ENCODE measurements at regions not wholly inside any gene's neighbourhood (a gene's known extent, or its start where the extent isn't known, plus 50 kb on each side); places are given as distances from the start of the nearest gene placed in this dataset.
A peak's percentile ranks its signal among the peaks of the same experiment; 100 is the strongest.

DNA sequence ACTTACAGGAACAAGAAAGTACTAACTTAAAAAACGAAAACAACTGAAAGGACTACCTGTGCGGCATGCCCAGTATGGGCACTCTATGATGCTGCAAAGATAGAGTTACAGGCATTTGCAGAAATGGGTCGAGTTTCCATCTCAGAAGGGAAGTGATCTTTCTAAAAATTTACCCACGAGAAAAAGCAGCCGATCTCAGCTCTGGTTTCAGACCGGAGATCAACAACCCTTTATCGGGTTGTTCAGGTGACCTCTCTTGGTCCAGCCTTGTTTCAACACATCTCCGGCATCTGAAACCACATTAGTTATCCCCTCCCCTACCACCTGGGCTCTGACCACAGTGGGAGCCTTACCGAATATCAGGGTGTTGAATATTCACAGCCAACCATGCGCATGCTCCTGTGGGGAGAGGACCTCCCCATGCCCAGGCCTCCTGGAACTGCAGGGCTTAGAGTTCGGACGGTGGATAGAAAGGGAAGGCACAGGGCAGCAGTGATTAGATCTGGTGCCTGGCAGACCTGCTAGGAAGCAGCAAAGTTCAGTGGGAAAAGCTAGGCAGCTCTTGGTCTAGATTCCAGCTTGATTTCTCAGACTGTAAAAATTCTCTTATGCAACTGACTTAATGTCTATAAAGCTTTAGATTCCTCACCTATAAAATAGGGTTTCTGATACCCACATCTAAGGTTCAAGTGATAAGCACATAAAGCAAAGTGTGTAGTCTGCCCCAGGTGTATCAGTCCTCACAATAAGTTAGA lies 906.0 kb downstream of the VRK1 start:
- peak; percentile 58 to 75 for DNase-seq

GRCh38 chr14:97704316-97704885 lies 907.2 kb downstream of the VRK1 start:
- DNase-seq, result no peak

GRCh38 chr14:97705107-97705506 lies 907.9 kb downstream of the VRK1 start:
- no peak for DNase-seq

DNA sequence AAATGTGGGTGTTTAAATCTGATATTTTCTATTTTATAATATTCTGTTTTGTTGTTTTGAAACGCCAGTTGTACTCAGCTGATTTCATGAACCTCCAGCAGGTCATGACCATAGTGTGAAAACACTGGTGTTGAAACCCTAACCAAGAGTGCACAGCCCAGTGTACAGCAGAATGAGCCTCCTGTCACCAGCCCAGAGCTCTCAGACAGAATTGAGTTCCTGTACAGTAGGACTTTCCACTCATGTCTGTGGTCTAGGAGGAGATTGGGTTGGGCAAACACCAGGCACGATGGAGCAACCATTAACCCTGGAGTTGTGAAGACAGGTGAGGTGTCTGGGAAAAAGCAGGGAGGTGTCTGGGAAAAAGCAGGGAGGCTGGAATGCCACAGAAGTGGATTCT lies 908.8 kb downstream of the VRK1 start:
- peak; percentile 42 to 55 for DNase-seq

DNA sequence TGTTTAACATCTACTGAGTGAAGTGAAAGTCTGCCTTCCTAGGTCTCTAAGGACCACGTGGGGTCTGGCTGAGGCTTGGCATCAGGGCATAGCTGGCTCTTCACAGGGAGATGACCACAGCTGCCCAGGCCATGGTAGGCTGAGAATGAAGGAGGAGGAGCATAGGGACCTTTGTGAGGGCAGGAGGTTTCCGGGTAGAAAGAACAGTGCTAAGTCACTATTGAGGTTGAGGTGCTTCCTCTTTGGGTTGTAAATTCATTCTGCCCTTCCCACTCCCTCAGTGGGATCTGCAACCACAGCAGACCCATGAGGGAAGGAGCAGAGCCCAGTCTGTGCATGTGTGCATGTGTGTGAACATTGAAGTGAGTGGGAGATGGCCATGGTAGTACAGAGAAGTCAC lies 909.6 kb downstream of the VRK1 start:
- peak in 1 of 2 donors; percentile 39 for DNase-seq

DNA sequence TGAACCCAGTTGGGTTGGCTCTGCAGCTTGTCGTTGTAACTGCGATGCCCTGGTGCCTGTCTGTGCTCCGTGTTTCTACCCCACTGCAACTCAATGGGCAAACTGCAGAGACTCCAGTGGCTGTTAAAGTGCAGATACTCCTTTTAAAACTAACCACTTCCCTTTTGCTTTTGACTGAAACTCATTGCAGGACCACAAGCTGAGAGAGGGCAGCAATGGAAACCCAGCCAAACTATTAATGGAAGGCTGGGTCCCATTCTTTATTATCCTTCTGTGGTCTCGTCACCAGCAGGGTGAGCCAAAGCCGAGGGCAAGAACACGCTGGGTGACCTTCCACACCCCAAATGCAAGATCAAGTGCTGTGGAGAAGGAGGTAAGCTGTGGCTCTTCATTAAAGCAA lies 910.4 kb downstream of the VRK1 start:
- peak; percentile 15 to 51 for DNase-seq

GRCh38 chr14:97709552-97709951 lies 912.4 kb downstream of the VRK1 start:
- peak; percentile 36 to 63 for DNase-seq

- no peak for DNase-seq
Measured at GRCh38 chr14:97710726-97711125, 913.5 kb downstream of the VRK1 start.

GRCh38 chr14:97712471-97712870 lies 915.3 kb downstream of the VRK1 start:
- no peak for DNase-seq

DNA sequence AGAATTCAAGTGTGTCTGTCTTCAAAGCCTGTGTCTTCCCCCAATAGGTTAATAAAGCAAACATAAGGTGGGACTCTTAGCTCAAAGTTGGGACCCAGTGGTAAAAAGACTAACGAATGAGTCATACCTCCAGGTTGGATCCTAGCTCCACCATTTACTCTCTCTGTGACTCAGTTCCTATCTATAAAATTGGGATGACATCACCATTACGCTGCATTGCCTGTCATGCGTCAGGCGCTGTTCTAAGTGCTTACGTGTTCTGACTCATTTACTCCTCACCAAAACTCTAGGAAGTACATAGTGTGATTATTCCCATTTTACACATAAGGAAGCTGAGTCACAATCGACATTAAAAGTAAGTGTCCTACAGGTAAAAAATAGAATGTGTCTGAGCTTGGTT lies 915.8 kb downstream of the VRK1 start:
- DNase-seq, result no peak

GRCh38 chr14:97718886-97719442 lies 921.8 kb downstream of the VRK1 start:
- no peak for DNase-seq

DNA sequence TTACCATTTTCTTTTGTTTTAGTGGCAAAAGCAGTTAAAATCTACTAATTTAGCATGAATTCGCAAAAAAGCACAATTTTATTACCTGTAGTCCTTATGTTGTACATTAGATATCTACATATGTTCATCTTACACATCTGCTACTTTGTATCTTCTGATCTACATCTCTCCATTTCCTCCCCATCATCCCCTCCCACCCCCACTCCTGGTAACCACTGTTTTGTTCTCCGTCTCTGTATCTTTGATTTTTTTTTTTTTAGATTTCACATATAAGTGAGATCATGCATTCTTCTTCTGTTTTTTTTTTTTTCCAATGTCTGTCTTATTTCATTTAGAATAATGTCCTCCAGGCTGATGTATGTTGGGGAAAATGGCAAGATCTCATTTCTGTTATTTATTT lies 922.7 kb downstream of the VRK1 start:
- DNase-seq, result peak; percentile 52 to 72

DNA sequence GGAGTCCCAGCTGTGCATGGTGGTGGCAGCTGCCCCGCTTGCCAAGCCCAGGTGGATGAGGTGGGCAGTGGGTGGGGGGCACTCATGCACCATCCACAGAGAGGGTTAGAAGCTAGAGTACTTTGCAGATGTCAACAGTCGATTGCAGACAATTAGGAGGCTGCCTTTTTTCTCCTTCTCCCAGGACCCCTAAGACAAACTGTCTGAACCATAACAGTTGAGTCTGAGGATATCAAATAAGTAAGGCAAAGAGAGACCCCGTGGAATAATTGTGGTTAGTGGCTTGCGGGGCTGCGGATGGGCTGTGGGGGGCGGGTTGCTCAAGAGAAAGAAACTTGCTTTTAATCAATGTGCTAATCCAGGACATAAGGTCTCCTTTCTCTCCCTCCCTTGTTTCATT lies 926.2 kb downstream of the VRK1 start:
- DNase-seq, result no peak

- DNase-seq, result no peak
Measured at GRCh38 chr14:97723819-97724218, 926.6 kb downstream of the VRK1 start.

DNA sequence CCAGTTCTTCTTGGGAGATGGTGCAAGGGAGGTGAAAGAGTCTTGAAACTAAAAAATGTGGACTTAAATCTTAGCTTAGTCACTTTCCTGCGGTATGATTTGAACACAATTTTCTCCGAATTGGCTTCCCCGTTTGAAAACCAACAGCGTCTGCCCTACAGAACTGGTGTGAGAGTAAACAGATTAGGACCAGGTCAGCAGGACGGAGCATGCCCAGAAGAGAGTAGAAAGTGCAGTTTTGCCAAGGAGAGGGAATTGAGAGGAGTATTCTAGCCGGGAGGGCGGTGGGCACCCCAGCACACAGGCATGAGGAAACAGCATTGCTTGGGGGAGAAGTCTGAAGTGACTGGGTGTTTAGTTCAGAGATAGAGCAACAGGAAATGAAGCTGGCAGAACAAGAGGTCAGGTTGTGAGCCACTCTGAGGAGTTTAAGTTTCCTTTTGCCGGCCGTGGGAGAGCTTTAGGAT lies 927.1 kb downstream of the VRK1 start:
- peak in 1 of 2 donors; percentile 50 for DNase-seq

DNA sequence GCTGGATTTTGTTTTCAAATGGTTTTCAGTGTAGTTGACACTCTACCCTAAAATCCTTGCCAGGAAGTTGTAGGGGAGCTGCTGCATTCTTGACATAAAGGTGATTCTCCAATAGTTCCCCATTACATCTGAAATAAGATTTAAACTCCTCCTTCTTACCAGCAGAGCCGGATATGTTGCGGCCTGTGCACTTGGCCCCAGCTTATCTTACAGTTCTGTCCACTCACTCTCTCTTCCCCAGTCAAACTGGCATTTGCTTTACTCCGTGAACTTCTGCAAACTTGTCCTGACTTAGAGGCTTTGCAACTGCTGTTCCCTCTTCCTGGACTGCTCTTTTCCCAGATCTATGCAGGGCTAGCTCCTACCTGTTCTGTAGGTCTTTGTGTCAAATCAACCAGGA lies 929.5 kb downstream of the VRK1 start:
- no peak for DNase-seq

- no peak for DNase-seq
Measured at GRCh38 chr14:97730706-97731105, 933.5 kb downstream of the VRK1 start.

DNA sequence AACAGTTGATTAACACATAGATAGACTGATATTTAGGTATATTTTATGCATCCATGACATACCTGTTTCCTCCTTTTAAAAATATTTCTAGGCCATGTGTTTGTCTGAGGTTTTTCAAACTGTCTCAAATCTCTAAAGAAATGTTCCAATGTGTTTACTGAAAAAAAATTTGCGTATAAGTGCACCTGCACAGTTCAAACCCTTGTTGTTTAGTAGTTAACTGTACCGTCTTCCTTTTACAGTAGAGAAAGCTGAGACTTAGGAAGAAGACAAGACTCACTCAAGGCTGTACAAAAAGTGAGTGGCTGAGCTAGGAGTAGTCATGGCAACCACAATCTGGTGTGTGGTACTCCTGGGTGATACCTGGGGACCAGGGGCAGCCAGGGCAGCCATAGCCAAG lies 934.6 kb downstream of the VRK1 start:
- no peak for DNase-seq

DNA sequence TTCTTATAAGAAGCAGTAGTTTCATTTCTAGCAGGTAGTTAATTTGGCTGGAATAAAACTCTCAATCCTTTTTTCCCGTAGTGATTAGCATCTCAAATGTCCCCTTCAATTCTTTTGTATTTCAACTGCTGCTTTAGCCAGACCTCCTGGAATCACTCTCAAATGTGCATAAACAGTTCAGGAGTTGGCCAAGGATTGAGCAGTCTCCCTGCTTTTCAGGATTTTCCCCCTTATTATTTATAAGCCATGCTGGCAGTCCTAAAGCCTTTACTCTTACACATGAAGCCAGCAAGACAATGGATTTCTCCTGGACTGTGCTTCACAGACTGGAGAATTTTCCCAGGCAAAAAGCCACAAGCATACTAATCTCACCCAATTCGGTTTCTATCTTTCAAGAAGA lies 950.1 kb downstream of the VRK1 start:
- DNase-seq, result no peak

DNA sequence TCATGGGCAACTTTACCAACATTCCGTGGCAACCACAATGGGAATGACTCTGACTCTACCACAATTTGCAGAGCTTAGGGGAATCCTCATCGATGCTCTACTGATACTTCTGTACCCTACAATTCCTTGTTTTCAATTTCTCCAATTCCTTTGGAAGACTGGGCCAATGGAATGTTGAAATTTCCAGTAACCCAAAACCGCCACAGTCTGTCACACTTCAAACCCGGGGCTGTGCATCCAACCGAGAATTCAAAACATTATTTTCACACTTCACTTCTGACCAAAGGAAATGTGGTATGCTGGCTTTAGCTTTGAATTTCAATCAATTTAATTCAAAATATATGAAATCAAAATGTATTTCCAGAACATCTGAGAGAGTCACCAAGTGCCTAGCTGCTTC lies 951.4 kb downstream of the VRK1 start:
- DNase-seq, result no peak

DNA sequence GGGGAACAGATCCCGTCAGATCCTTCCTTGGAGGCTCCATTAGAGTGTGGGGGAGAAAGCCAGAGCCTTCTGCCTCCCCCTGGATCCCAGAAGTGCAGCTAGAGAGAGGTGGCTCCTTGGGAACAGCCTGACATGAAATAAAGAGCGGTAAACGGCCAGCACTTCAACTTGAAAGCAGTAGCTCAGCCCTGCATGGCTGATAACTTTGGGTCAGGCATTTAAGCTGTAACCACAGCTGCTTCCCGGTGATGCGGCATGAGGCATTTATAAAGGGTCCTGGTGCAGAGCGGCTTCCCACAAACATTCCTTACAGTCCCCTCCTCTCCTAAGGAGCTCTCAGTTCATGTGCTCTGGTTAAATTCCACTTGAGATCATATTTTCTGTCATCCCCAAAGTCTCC lies 960.3 kb downstream of the VRK1 start:
- no peak for DNase-seq

DNA sequence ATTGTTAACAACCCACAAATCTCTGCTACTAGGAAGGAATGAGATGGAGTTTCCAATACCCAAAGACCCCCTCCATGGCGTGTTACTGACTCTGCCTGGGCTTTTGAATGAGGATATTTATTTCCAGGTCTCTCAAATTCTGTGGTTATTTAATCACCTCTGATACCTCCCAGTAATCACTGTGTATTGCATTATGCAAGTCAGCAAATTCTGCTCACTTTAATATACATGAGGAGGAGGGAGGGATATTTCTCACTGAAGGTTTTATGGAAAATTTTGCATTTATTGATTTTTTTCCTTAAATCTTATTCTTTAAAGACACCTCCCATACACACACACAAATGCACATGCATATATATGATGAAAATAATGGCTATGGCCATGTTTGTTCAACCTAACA lies 962.9 kb downstream of the VRK1 start:
- no peak for DNase-seq

DNA sequence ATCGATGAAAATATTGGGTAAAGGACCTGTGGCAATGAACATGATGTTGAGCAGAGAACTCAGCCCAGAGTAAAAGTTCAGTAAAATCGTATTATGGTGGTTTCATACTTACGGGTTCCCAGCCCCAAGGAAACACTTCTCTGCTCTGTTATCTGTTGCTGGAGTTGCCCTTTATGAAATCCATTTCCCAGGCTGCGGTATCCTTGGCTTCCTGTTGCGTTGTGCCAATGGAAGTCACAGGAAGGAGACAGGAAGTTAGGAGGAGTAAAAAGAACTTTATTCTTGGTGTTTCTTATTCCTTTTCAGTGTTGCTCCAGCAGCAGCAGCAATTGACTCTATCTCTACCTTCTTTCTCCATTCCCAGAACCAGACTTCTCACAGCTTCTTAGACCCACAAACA lies 965.2 kb downstream of the VRK1 start:
- DNase-seq, result no peak

- no peak for DNase-seq
Measured at GRCh38 chr14:97771340-97772045, 974.3 kb downstream of the VRK1 start.
